Testis (tissue), 2 donors: ENCODE measurements at regions not wholly inside any gene's neighbourhood (a gene's known extent, or its start where the extent isn't known, plus 50 kb on each side); places are given as distances from the start of the nearest gene placed in this dataset.

Experiments used
- DNase-seq: peaks from one replicate; pipeline ENCODE4 v3.0.0-alpha.2; 2019
- H3K27ac ChIP-seq, 2 donors: fragments of 200-600 bp; sonication (generic); one replicate each; pipeline ENCODE4 v1.5.1; 2019
- H3K27me3 ChIP-seq: fragments of 200-600 bp; sonication (generic); one replicate; pipeline ENCODE4 v1.5.1; 2019
- H3K36me3 ChIP-seq: fragments of 200-600 bp; sonication (generic); one replicate; pipeline ENCODE4 v1.5.1; 2017; ENCODE audit warnings: low read depth; ENCODE audit errors: missing control alignments
- H3K4me1 ChIP-seq: fragments of 200-600 bp; sonication (generic); one replicate; pipeline ENCODE4 v1.5.1; 2019
- H3K4me3 ChIP-seq, 2 donors: fragments of 200-600 bp; sonication (generic); one replicate each; pipeline ENCODE4 v1.5.1; 2017 to 2019
- H3K9me3 ChIP-seq: fragments of 200-600 bp; sonication (generic); one replicate; pipeline ENCODE4 v1.5.1; 2017
- POLR2A ChIP-seq: fragments of 450-650 bp; IDR thresholded peaks from one replicate; pipeline ENCODE4 v1.6.1; 2017; ENCODE audit warnings: antibody characterized with exemption, mild to moderate bottlenecking, moderate library complexity
- WGBS, 2 donors: methylation state at CpG; one replicate each; pipeline ENCODE4 v1.1.5; 2018; 5-methylcytosine and 5-hydroxymethylcytosine counted together
- intact Hi-C: fragments of 100-400 bp; cut with DNase I; formaldehyde crosslinking; loops from one replicate; pipeline ENCODE4 v1.15.1; 2023; ENCODE audit warnings: low total_unique reads
- TF ChIP-seq, protein P1 (sequence below), 3 experiments: fragments of 450-650 bp in 2 of 3; fragments of 200-600 bp in 1 of 3; sonication (generic) in 1 of 3; IDR thresholded peaks; one replicate each; pipeline ENCODE4 v1.5.1; 2016 to 2019; ENCODE audit warnings: antibody characterized with exemption in 3 of 3, mild to moderate bottlenecking in 2 of 3, moderate library complexity in 1 of 3

DNA sequence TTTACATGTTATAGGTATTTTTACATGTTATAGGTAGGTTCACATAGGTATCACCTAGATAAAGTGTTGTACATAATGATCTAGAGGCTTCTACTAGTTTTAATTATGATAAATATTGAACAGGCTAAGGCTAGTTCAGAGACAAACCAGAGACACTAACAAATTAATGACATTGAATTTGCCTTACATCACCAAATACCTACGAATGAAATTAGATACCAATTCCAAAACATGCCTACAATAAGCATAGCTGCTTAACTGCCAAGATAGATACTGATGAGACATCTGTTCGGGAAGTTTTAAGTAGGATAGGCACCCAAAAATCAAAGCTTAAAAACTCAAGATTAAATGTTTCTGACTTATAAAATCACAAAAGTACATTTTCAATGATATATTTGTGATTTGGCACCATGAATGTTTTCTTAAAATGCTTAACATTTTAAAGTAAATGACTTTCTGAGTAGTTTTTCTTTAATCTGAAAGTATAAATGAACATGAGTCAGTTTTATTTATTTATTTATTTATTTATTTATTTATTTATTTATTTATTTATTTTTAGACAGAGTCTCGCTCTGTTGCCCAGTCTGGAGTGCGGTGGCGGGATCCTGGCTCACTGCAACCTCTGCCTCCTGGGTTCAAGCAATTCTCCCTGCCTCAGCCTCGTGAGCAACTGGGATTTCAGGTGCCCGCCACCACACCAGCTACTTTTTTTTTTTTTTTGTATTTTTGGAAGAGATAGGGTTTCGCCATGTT lies 703.1 kb upstream of the ARRDC3 start:
- H3K27me3 ChIP-seq: no peaks in the 10 kb centered on the region
- DNase-seq: no peak
- no peak for TF ChIP-seq POLR2A
- TF ChIP-seq, protein P1, sequence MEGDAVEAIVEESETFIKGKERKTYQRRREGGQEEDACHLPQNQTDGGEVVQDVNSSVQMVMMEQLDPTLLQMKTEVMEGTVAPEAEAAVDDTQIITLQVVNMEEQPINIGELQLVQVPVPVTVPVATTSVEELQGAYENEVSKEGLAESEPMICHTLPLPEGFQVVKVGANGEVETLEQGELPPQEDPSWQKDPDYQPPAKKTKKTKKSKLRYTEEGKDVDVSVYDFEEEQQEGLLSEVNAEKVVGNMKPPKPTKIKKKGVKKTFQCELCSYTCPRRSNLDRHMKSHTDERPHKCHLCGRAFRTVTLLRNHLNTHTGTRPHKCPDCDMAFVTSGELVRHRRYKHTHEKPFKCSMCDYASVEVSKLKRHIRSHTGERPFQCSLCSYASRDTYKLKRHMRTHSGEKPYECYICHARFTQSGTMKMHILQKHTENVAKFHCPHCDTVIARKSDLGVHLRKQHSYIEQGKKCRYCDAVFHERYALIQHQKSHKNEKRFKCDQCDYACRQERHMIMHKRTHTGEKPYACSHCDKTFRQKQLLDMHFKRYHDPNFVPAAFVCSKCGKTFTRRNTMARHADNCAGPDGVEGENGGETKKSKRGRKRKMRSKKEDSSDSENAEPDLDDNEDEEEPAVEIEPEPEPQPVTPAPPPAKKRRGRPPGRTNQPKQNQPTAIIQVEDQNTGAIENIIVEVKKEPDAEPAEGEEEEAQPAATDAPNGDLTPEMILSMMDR (IDR thresholded peaks at IDR 0.05): no peak
- intact Hi-C loops: no loop called here
- H3K9me3 ChIP-seq: no peaks in the 10 kb centered on the region
- H3K27ac ChIP-seq: no peak overlapping the region
- no peak overlapping the region for H3K4me3 ChIP-seq
- 89 to 93% methylated on average over 8 of the region's 8 CpGs for WGBS, 2 donors
- no peaks in the 10 kb centered on the region for H3K4me1 ChIP-seq
- no peaks in the 10 kb centered on the region for H3K36me3 ChIP-seq

DNA sequence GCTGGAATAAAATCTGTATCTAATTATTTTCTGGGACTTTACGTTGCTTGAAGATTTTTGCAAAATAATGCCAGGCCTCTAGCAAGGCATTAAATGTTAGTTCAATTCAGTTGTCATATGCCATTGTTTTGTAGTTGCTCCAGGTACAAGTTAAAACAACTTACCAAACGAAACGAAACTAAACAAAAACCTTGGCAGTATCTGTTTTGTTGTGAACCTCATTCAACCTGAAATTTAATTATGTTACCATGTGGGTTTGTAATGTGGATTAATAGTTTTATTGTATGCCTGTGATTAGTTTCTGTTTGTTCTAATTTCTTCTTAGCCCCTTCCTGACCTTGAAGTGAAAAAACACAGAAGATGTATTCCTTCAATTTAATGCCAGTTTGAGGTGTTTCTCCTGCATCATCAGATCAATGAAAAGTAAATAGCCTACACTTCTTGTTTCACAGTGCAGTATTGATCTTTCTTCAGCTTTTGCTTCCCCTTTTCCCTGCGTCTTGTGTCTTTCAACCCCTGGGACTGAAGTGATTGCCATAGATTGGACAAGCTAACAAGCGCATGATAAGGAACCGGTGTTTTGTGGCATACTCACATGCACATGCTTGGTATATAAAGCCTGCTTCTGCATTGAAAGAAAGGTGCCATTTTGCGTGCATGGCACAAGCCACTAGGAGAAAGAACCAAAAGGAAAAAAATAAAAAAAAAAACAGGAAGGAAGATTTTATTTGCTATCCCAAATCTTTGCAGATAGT lies 699.0 kb upstream of the ARRDC3 start:
- WGBS, 2 donors: 64 to 71% methylated on average over 7 of the region's 7 CpGs
- Histone ChIP-seq H3K4me3 (no peak overlapping the region), H3K36me3 (no peaks in the 10 kb centered on the region), H3K27ac (no peak overlapping the region), H3K9me3 (no peaks in the 10 kb centered on the region), H3K4me1 (no peaks in the 10 kb centered on the region), H3K27me3 (no peaks in the 10 kb centered on the region)
- no peak for TF ChIP-seq POLR2A
- TF ChIP-seq, protein P1 (IDR thresholded peaks at IDR 0.05): no peak
- intact Hi-C loops: no loop called here
- DNase-seq: no peak

DNA sequence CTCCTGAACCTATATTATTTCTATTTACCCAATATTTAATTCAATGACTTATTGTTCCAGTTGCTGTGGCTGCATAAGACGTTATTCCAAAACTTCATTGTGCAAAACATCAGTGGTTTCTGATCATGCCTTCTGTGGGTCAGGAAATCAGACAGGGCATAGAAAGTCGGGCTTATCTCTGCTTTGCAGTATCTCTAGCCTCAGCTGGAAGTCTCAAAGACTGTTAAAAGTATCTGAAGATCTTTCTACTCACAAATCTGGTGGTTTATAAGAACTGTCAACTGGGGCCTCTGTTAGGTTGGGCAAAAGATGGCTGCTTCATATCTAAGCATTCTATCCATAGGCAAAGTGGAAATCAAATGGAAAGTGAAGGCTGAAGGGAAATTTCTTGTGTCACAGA lies 687.7 kb upstream of the ARRDC3 start:
- 69 to 75% methylated on average over 2 of the region's 2 CpGs for WGBS, 2 donors

DNA sequence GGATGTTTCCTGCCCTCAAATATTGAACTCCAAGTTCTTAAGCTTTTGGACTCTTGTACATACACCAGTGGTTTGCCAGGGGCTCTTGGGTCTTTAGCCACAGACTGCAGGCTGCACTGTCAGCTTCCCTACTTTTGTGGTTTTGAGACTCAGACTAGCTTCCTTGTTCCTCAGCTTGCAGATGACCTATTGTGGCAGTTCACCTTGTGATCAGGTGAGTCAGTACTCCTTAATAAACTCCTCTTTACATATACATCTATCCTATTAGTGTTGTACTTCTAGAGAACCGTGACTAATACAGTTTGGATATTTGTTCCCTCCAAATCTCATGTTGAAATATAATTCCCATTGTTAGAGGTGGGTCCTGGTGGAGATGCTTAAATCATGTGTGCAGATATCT lies 681.9 kb upstream of the ARRDC3 start:
- 71 to 78% methylated on average over 1 of the region's 1 CpG for WGBS, 2 donors
- intact Hi-C loops: no loop called here
- Histone ChIP-seq H3K9me3 (no peaks in the 10 kb centered on the region), H3K4me1 (no peaks in the 10 kb centered on the region), H3K27ac (no peak overlapping the region), H3K27me3 (no peaks in the 10 kb centered on the region), H3K4me3 (no peak overlapping the region), H3K36me3 (no peaks in the 10 kb centered on the region)
- TF ChIP-seq, protein P1 (IDR thresholded peaks at IDR 0.05): no peak
- TF ChIP-seq POLR2A: no peak
- DNase-seq: no peak

More for the DNA sequence above, 687.7 kb upstream of the ARRDC3 start:
- DNase-seq: no peak
- no peak for TF ChIP-seq POLR2A
- TF ChIP-seq, protein P1 (IDR thresholded peaks at IDR 0.05): no peak
- Histone ChIP-seq H3K27me3 (no peaks in the 10 kb centered on the region), H3K4me3 (no peak overlapping the region), H3K36me3 (no peaks in the 10 kb centered on the region), H3K9me3 (no peaks in the 10 kb centered on the region), H3K27ac (no peak overlapping the region), H3K4me1 (no peaks in the 10 kb centered on the region)
- intact Hi-C loops: no loop called here
